Activated B cell treated with CpG ODN at 0.5 μM for 24 hours (primary cell): ENCODE measurements at regions not wholly inside any gene's neighbourhood (a gene's known extent, or its start where the extent isn't known, plus 50 kb on each side); places are given as distances from the start of the nearest gene placed in this dataset.

ENCODE experiments used
- ATAC-seq: fragments of 200-7000 bp; cut with Tn5 transposase; one replicate; pipeline ENCODE4 v1.10.0; 2021; ENCODE audit warnings: low read depth, mild to moderate bottlenecking, moderate library complexity
- CTCF ChIA-PET: fragments of 350-600 bp; sonication (Branson Sonifier 250); formaldehyde crosslinking; loops from one replicate; lab custom pipeline; 2021; ENCODE audit warnings: antibody characterized with exemption; lab: Charles Lee
- POLR2A ChIA-PET: fragments of 350-600 bp; sonication (Branson Sonifier 250); formaldehyde crosslinking; loops from one replicate; lab custom pipeline; 2021; ENCODE audit warnings: antibody characterized with exemption; lab: Charles Lee
- DNase-seq: peaks from one replicate; pipeline ENCODE4 v3.0.0; 2022
- H3K27ac Mint-ChIP-seq: one replicate; pipeline ENCODE4 v1.8.0; 2020; ENCODE audit warnings: mixed read lengths
- H3K27me3 Mint-ChIP-seq: one replicate; pipeline ENCODE4 v1.8.0; 2021; ENCODE audit warnings: mixed read lengths
- H3K36me3 Mint-ChIP-seq: one replicate; pipeline ENCODE4 v1.8.0; 2021; ENCODE audit warnings: low read depth, mixed read lengths
- H3K4me1 Mint-ChIP-seq: one replicate; pipeline ENCODE4 v1.8.0; 2021; ENCODE audit warnings: mixed read lengths
- H3K4me3 Mint-ChIP-seq: one replicate; pipeline ENCODE4 v1.8.0; 2020; ENCODE audit warnings: mild to moderate bottlenecking, mixed read lengths
- H3K9me3 Mint-ChIP-seq: one replicate; pipeline ENCODE4 v1.8.0; 2020; ENCODE audit warnings: mixed read lengths
- CTCF ChIP-seq: fragments of 200-600 bp; IDR thresholded peaks from one replicate; pipeline ENCODE4 v1.8.0; 2022; ENCODE audit warnings: antibody characterized with exemption, mild to moderate bottlenecking
- intact Hi-C: fragments of 100-400 bp; cut with micrococcal nuclease; formaldehyde crosslinking; loops from one replicate; pipeline ENCODE4 v1.15.1; 2024

GRCh38 chr7:10584886-10585285, 388.8 kb upstream of the PHF14 start:
- ChIA-PET POLR2A (no interaction called here), CTCF (no interaction called here)
- ATAC-seq (no peak), DNase-seq (no peak)
- Mint-ChIP-seq H3K27me3 (no peaks in the 10 kb centered on the region), H3K27ac (no peak overlapping the region), H3K4me1 (no peaks in the 10 kb centered on the region), H3K9me3 (no peaks in the 10 kb centered on the region), H3K4me3 (no peak overlapping the region), H3K36me3 (no peaks in the 10 kb centered on the region)
- no peak for TF ChIP-seq CTCF
- intact Hi-C loops, result no loop called here

DNA sequence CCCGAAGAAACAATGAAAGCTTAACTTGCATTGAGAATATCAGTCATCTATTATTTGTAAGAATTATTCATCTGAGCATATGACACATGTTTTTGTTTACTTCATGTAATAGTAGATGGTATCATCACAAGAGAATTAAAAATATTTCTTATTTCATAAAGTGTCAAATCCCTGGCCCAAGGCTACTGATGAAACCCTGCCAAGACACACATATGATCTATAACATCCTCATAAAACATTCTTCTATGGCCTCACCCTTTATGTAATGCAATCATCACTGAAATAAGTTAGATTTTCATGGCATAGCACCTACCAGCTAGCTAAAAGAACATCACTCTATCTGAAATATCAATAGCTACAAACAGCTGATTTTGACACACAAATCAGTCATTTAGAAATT, 385.6 kb upstream of the PHF14 start:
- intact Hi-C loops, result no loop called here
- Mint-ChIP-seq H3K36me3 (no peaks in the 10 kb centered on the region), H3K27me3 (no peaks in the 10 kb centered on the region), H3K27ac (no peak overlapping the region), H3K4me3 (no peak overlapping the region), H3K9me3 (no peaks in the 10 kb centered on the region), H3K4me1 (no peaks in the 10 kb centered on the region)
- DNase-seq, result no peak
- TF ChIP-seq CTCF, result no peak
- CTCF ChIA-PET, result no interaction called here
- no peak for ATAC-seq
- POLR2A ChIA-PET, result no interaction called here

DNA sequence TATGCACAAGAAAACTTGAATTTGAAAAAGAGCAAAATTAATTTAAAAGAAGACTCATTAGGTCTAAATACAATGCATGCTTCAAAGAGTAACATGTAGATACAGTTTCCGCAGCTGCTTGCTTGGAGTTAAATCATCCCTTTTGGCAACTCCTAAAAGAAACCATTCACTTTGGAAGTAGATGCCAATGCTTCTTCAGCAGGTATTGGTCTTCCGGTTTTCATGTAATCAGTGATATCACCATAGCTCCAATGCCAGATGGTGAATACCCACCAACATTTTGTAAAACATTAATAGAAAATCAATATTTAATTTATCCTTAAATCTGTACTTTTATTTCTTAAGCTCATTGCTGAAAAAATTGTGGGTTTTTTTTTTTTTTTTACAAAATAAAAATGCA, 381.1 kb upstream of the PHF14 start:
- no peak for TF ChIP-seq CTCF
- intact Hi-C loops, result no loop called here
- ChIA-PET CTCF (no interaction called here), POLR2A (no interaction called here)
- Mint-ChIP-seq H3K36me3 (no peaks in the 10 kb centered on the region), H3K4me1 (no peaks in the 10 kb centered on the region), H3K4me3 (no peak overlapping the region), H3K9me3 (no peaks in the 10 kb centered on the region), H3K27me3 (no peaks in the 10 kb centered on the region), H3K27ac (no peak overlapping the region)
- ATAC-seq (no peak), DNase-seq (no peak)

DNA sequence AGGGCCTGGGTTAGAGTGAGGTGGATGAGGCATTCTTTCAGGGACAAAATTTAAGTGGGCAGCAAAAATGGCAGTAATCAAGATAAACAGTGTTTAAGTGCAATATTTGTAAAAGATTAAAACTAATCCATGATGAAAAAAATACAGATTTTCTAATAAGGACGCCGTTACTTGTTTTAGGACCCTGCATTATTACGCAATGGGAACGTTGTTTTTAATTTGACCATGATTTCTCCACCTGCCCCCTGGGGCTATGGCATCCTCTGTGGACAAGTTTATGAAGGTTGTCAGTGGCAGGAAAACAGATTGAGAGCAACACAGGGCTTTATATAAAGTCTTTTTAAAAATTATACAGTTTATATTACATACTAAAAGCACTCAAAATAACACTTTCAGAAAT, 380.6 kb upstream of the PHF14 start:
- H3K27ac Mint-ChIP-seq, result no peak overlapping the region
- no peak for ATAC-seq
- no peaks in the 10 kb centered on the region for H3K9me3 Mint-ChIP-seq
- no peaks in the 10 kb centered on the region for H3K36me3 Mint-ChIP-seq
- TF ChIP-seq CTCF, result no peak
- no peak overlapping the region for H3K4me3 Mint-ChIP-seq
- POLR2A ChIA-PET, result no interaction called here
- DNase-seq, result no peak
- CTCF ChIA-PET, result no interaction called here
- no peaks in the 10 kb centered on the region for H3K27me3 Mint-ChIP-seq
- intact Hi-C loops, result no loop called here
- no peaks in the 10 kb centered on the region for H3K4me1 Mint-ChIP-seq

GRCh38 chr7:10596827-10597226, 376.8 kb upstream of the PHF14 start:
- Mint-ChIP-seq H3K9me3 (no peaks in the 10 kb centered on the region), H3K4me1 (no peaks in the 10 kb centered on the region), H3K27me3 (no peaks in the 10 kb centered on the region), H3K27ac (no peak overlapping the region), H3K4me3 (no peak overlapping the region), H3K36me3 (no peaks in the 10 kb centered on the region)
- intact Hi-C loops, result no loop called here
- no peak for DNase-seq
- ATAC-seq, result no peak
- ChIA-PET POLR2A (no interaction called here), CTCF (no interaction called here)
- no peak for TF ChIP-seq CTCF
